ENCODE measurements at regions not wholly inside any gene's neighbourhood (a gene's known extent, or its start where the extent isn't known, plus 50 kb on each side); places are given as distances from the start of the nearest gene placed in this dataset.

- H3K9ac ChIP-seq (ENCODE audit: low read depth in 2 of 2, low read length in 2 of 2) = no peak overlapping the region
- intact Hi-C loops (cut with DNase I) = no loop called here
- H3K9me3 ChIP-seq = no peaks in the 10 kb centered on the region
- no peak for TF ChIP-seq CTCF (IDR thresholded peaks at IDR 0.05)
- H3K36me3 ChIP-seq = no peaks in the 10 kb centered on the region
- H3K27ac ChIP-seq = no peak overlapping the region
- no peaks in the 10 kb centered on the region for H3K4me1 ChIP-seq
- H3K4me3 ChIP-seq = no peak overlapping the region
- no peak for DNase-seq
- no peaks in the 10 kb centered on the region for H3K27me3 ChIP-seq
These were observed 1197.9 kb downstream of the BCL11B start for GRCh38 chr14:98074111-98074510.

GRCh38 chr14:98077176-98077575, 1194.8 kb downstream of the BCL11B start:
- Histone ChIP-seq H3K27me3 (no peaks in the 10 kb centered on the region), H3K9ac (ENCODE audit: low read depth in 2 of 2, low read length in 2 of 2) (no peak overlapping the region), H3K4me1 (no peaks in the 10 kb centered on the region), H3K36me3 (no peaks in the 10 kb centered on the region), H3K9me3 (no peaks in the 10 kb centered on the region), H3K4me3 (no peak overlapping the region), H3K27ac (no peak overlapping the region)
- no peak for DNase-seq
- TF ChIP-seq CTCF (IDR thresholded peaks at IDR 0.05) = no peak
- intact Hi-C loops (cut with DNase I) = no loop called here

- no peak overlapping the region for H3K27ac ChIP-seq
- no peaks in the 10 kb centered on the region for H3K4me1 ChIP-seq
- no peaks in the 10 kb centered on the region for H3K27me3 ChIP-seq
- intact Hi-C loops (cut with DNase I) = no loop called here
- no peak for TF ChIP-seq CTCF (IDR thresholded peaks at IDR 0.05)
- no peak for DNase-seq
- H3K9ac ChIP-seq (ENCODE audit: low read depth in 2 of 2, low read length in 2 of 2) = no peak overlapping the region
- no peaks in the 10 kb centered on the region for H3K36me3 ChIP-seq
- no peaks in the 10 kb centered on the region for H3K9me3 ChIP-seq
- no peak overlapping the region for H3K4me3 ChIP-seq
These were observed 1189.2 kb downstream of the BCL11B start for GRCh38 chr14:98082833-98083232.

GRCh38 chr14:98085751-98086150, 1186.2 kb downstream of the BCL11B start:
- no peak for TF ChIP-seq CTCF (IDR thresholded peaks at IDR 0.05)
- H3K9ac ChIP-seq (ENCODE audit: low read depth in 2 of 2, low read length in 2 of 2) = no peak overlapping the region
- intact Hi-C loops (cut with DNase I) = no loop called here

GRCh38 chr14:98093111-98093510, 1178.9 kb downstream of the BCL11B start:
- Histone ChIP-seq H3K36me3 (no peaks in the 10 kb centered on the region), H3K4me3 (no peak overlapping the region), H3K4me1 (no peaks in the 10 kb centered on the region), H3K27ac (no peak overlapping the region), H3K27me3 (no peaks in the 10 kb centered on the region), H3K9ac (ENCODE audit: low read depth in 2 of 2, low read length in 2 of 2) (no peak overlapping the region), H3K9me3 (no peaks in the 10 kb centered on the region)
- no peak for TF ChIP-seq CTCF (IDR thresholded peaks at IDR 0.05)
- DNase-seq = no peak
- intact Hi-C loops (cut with DNase I) = no loop called here

More at GRCh38 chr14:98085751-98086150, 1186.2 kb downstream of the BCL11B start:
- Histone ChIP-seq H3K9me3 (no peaks in the 10 kb centered on the region), H3K27me3 (no peaks in the 10 kb centered on the region), H3K27ac (no peak overlapping the region), H3K36me3 (no peaks in the 10 kb centered on the region), H3K4me1 (no peaks in the 10 kb centered on the region), H3K4me3 (no peak overlapping the region)
- DNase-seq = no peak

- no peaks in the 10 kb centered on the region for H3K36me3 ChIP-seq
- H3K27ac ChIP-seq = no peak overlapping the region
- DNase-seq = no peak
- intact Hi-C loops (cut with DNase I) = no loop called here
- H3K9ac ChIP-seq (ENCODE audit: low read depth in 2 of 2, low read length in 2 of 2) = no peak overlapping the region
- H3K27me3 ChIP-seq = no peaks in the 10 kb centered on the region
- no peak overlapping the region for H3K4me3 ChIP-seq
- H3K9me3 ChIP-seq = no peaks in the 10 kb centered on the region
- H3K4me1 ChIP-seq = no peaks in the 10 kb centered on the region
- TF ChIP-seq CTCF (IDR thresholded peaks at IDR 0.05) = no peak
These were observed 1172.5 kb downstream of the BCL11B start for GRCh38 chr14:98099527-98099926.

Data from colonic mucosa (tissue), 4 donors.